Fibroblast of gingiva (primary cell): ENCODE measurements at regions not wholly inside any gene's neighbourhood (a gene's known extent, or its start where the extent isn't known, plus 50 kb on each side); places are given as distances from the start of the nearest gene placed in this dataset.

Experiments
- DNase-seq: peaks from one replicate; pipeline ENCODE4 v3.0.0-alpha.2; 2011; ENCODE audit warnings: low read depth

GRCh38 chr5:159536646-159537045 lies 206.4 kb upstream of the IL12B start:
- no peak for DNase-seq

GRCh38 chr5:159539678-159540077 lies 209.4 kb upstream of the IL12B start:
- no peak for DNase-seq

- DNase-seq, result no peak
Observed at GRCh38 chr5:159543326-159543725, 213.0 kb upstream of the IL12B start.

- no peak for DNase-seq
Observed at GRCh38 chr5:159545156-159545555, 214.9 kb upstream of the IL12B start.

GRCh38 chr5:159547466-159548195 lies 217.3 kb upstream of the IL12B start:
- DNase-seq, result peak; percentile 38

GRCh38 chr5:159548517-159548916 lies 218.2 kb upstream of the IL12B start:
- DNase-seq, result peak; percentile 74

- peak; percentile 94 for DNase-seq
Observed at GRCh38 chr5:159549046-159549445, 218.8 kb upstream of the IL12B start.

- peak; percentile 13 for DNase-seq
Observed at GRCh38 chr5:159550951-159551350, 220.7 kb upstream of the IL12B start.

GRCh38 chr5:159552751-159553150 lies 222.5 kb upstream of the IL12B start:
- peak; percentile 14 for DNase-seq

- DNase-seq, result no peak
Observed at GRCh38 chr5:159553792-159554191, 223.5 kb upstream of the IL12B start.

- no peak for DNase-seq
Observed at GRCh38 chr5:159555084-159555483, 224.8 kb upstream of the IL12B start.

GRCh38 chr5:159559337-159559736 lies 229.1 kb upstream of the IL12B start:
- DNase-seq, result no peak

GRCh38 chr5:159560088-159560487 lies 229.8 kb upstream of the IL12B start:
- DNase-seq, result no peak

- no peak for DNase-seq
Observed at GRCh38 chr5:159564031-159564430, 233.7 kb upstream of the IL12B start.

- DNase-seq, result no peak
Observed at GRCh38 chr5:159566832-159567231, 236.5 kb upstream of the IL12B start.

GRCh38 chr5:159567461-159567860 lies 237.2 kb upstream of the IL12B start:
- DNase-seq, result peak; percentile 32

GRCh38 chr5:159571501-159572244 lies 241.4 kb upstream of the IL12B start:
- no peak for DNase-seq

GRCh38 chr5:159576902-159577301 lies 246.6 kb upstream of the IL12B start:
- no peak for DNase-seq

GRCh38 chr5:159581502-159582249 lies 251.4 kb upstream of the IL12B start:
- DNase-seq, result peak; percentile 90

- peak; percentile 16 for DNase-seq
Observed at GRCh38 chr5:159582756-159583541, 252.7 kb upstream of the IL12B start.

GRCh38 chr5:159586921-159587320 lies 256.6 kb upstream of the IL12B start:
- no peak for DNase-seq

GRCh38 chr5:159588941-159589340 lies 258.7 kb upstream of the IL12B start:
- no peak for DNase-seq
